ENCODE measurements at regions not wholly inside any gene's neighbourhood (a gene's known extent, or its start where the extent isn't known, plus 50 kb on each side); places are given as distances from the start of the nearest gene placed in this dataset.

GRCh38 chr5:164038128-164038783, 532.8 kb downstream of the MAT2B start (continued):
- TF ChIP-seq ARID5B (CRISPR knock-in tag; IDR thresholded peaks at IDR 0.05) = no peak
- no peak for TF ChIP-seq YY1 (IDR thresholded peaks at IDR 0.05; ENCODE audit: insufficient read depth, insufficient replicate concordance, low read depth, low read length)
- no peak for TF ChIP-seq ZNF775 (CRISPR knock-in tag; IDR thresholded peaks at IDR 0.05; ENCODE audit: borderline replicate concordance)
- no peak for TF ChIP-seq ZNF354B (CRISPR knock-in tag; IDR thresholded peaks at IDR 0.05)
- TF ChIP-seq ZSCAN25 (CRISPR knock-in tag; IDR thresholded peaks at IDR 0.05) = no peak
- no peak for TF ChIP-seq ATF7 (IDR thresholded peaks at IDR 0.05)
- no peak for TF ChIP-seq ATF7 (CRISPR knock-in tag; IDR thresholded peaks at IDR 0.05)
- no peak for TF ChIP-seq ISX (CRISPR knock-in tag; conservative IDR thresholded peaks at IDR 0.05)
- no peak for TF ChIP-seq TCF12 (IDR thresholded peaks at IDR 0.05)
- TF ChIP-seq TCF12 (CRISPR knock-in tag; IDR thresholded peaks at IDR 0.05) = no peak
- TF ChIP-seq ZNF337 (CRISPR knock-in tag; IDR thresholded peaks at IDR 0.05; ENCODE audit: borderline replicate concordance, low read depth) = no peak
